ENCODE measurements at regions not wholly inside any gene's neighbourhood (a gene's known extent, or its start where the extent isn't known, plus 50 kb on each side); places are given as distances from the start of the nearest gene placed in this dataset.
"Not testable (repeated sequence)": the region's sequence is repeated elsewhere in the genome, so short reads cannot be mapped to it uniquely, and the experiment has no call there.

DNA sequence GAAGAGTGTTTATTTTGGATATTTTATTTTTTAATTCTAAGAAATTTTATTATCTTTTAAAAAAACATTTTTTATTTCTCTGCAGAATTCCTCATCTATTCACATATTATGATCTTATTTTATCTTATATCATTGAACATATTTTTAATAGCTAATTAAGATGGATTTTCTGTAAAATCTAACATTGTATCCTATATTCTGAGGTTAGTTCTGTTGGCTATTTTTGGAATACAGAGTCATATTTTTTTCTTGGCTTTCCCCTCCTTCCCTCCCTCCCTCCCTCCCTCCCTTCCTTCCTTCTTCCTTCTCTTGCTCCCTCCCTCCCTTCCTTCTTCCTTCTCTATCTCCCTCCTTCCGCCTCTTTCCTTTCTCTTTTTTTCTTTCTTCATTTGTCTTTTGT is 2326.6 kb upstream of the RAG2 start:
- no peak for DNase-seq (ENCODE audit: low read depth in 1 of 2, low spot score in 1 of 2)

GRCh38 chr11:38900211-38900610 is 2302.2 kb upstream of the RAG2 start:
- DNase-seq (ENCODE audit: low read depth in 1 of 2, low spot score in 1 of 2) = no peak

DNA sequence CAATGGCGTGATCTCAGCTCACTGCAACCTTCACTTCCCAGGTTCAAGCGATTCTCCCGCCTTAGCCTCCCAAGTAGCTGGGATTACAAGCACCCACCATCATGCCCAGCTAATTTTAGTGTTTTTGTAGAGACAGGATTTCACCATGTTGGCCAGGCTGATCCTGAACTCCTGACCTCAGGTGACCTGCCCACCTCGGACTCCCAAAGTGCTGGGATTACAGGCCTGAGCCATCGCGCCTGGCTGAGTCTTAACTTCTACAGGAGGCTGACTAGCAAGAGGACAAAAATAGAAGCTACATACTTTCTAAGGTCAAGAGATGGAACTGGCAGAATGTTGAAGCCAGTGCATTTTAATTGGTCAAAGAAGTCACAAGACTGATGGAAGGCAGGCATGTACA is 2296.2 kb upstream of the RAG2 start:
- DNase-seq (ENCODE audit: low read depth in 1 of 2, low spot score in 1 of 2) = not testable (repeated sequence)

GRCh38 chr11:38884145-38884865 is 2286.3 kb upstream of the RAG2 start:
- no peak for DNase-seq (ENCODE audit: low read depth in 1 of 2, low spot score in 1 of 2)

- no peak for DNase-seq (ENCODE audit: low read depth in 1 of 2, low spot score in 1 of 2)
Measured at GRCh38 chr11:38867338-38867737, 2269.3 kb upstream of the RAG2 start.

DNA sequence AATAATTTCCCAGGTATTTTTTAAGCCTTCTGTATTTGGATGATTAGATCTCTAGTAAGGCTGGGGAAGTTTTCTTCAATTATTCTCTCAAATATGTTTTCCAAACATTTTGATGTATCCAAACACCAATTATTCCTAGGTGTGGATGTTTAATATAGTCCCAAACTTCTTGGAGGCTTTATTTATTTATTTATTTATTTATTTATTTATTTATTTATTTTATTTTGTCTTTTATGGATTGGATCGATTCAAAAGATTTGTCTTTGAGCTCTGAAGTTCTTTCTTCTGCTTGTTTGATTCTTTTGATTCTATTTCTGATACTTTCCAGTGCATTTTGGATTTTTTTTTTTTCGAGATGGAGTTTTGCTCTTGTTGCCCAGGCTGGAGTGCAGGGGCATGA is 2267.9 kb upstream of the RAG2 start:
- no peak for DNase-seq (ENCODE audit: low read depth in 1 of 2, low spot score in 1 of 2)

DNA sequence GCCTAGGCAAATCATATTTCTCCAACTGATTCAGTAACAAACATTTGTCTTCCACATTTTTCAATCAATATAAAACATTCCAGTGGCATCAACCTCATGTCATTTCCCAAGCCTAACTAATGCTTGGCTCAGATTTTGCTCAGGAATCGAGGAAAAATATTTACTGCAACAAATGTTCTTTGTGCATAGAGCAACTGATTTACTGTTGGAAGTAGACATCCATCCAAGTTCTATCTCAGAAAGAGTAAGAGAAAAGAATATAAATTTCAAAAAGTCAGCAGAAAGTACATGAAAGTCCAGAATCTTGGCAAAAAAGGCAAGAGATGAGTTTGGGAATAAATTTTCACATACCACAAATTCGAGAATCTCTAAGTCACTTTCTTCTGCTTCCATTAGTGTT is 2245.0 kb upstream of the RAG2 start:
- no peak for DNase-seq (ENCODE audit: low read depth in 1 of 2, low spot score in 1 of 2)

DNA sequence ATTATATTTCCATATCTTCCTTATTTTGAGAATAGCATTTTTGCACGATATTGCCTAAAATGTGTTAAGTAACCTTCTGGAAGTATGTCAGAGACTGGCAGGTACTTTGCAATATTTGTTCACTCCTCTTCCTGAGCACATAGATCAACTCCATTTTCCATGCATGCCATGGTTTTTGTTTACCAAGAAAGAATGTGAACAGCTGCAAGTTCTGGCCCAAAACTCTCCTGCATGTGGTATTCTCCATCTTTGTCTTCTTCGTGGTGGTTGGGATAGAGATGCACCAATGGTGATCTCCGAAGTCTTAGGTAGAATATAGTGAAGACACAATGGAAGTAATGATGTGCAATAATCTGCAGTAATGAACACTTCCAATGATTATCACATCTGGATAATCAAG is 2241.0 kb upstream of the RAG2 start:
- no peak for DNase-seq (ENCODE audit: low read depth in 1 of 2, low spot score in 1 of 2)

- DNase-seq (ENCODE audit: low read depth in 1 of 2, low spot score in 1 of 2) = no peak
Measured at GRCh38 chr11:38835966-38836365, 2237.9 kb upstream of the RAG2 start.

DNA sequence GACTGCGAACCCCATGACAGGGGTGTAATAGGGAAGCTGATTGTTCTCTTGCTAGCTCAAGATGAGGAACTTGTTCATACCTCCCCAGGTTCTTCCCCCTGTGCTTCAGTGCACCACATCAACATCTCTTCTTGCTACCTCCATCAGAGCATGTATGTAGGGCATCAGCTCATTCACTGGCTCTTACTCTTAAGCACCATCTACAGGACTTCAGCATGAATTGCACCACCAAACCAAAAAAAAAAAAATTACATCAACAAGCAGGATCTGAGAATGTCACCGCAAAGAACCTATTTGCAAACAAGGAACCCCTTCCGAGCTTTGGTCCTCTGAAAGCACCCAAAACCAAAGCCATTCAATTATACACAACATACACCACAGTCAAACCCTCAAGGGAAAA is 2226.5 kb upstream of the RAG2 start:
- DNase-seq (ENCODE audit: low read depth in 1 of 2, low spot score in 1 of 2) = no peak

DNA sequence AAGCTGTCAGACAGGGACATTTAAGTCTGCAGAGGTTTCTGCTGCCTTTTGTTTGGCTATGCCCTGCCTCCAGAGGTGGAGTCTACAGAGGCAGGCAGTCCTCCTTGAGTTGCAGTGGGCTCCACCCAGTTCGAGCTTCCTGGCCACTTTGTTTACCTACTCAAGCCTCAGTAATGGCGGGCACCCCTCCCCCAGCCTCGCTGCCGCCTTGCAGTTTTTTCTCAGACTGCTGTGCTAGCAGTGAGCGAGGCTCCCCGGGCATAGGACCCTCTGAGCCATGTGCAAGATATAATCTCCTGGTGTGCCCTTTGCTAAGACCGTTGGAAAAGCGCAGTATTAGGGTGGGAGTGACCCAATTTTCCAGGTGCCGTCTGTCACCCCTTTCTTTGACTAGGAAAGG is 2223.8 kb upstream of the RAG2 start:
- DNase-seq (ENCODE audit: low read depth in 1 of 2, low spot score in 1 of 2) = not testable (repeated sequence)

DNA sequence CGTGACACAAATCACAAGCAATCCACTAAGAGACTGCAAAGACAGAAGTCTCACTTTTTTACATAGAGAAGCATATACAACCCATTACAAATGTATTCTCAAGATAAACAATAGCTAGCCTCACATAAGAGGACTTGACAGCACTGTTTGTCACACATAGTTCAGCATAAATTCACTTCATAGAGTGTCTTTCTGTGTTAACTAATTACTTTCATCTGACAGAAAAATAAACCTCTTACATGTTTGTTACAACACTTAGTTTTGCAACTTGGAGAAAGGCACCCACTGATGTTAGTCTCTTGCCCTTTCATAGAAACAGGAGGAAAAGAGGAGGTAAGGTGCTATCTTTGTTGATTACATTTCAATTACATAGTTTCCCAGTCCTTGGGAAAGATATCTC is 2221.9 kb upstream of the RAG2 start:
- DNase-seq (ENCODE audit: low read depth in 1 of 2, low spot score in 1 of 2) = no peak

DNA sequence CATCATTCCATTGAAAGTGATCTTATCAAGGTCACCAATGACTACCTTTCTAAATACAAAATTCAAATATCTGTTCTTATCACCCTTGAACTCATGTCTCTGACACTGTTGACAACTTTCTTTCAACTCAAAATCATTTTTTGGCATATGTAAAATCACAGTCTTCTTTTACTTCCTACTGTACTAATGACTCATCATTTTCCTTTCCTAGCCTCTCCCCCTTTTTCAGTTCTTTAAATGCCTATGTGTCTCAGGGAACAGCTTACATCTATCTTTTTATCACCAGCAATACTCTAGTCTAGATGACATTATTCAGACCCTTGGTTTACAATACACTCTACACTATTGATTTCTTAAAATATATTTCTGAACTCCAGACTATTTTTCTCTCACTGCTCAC is 2220.7 kb upstream of the RAG2 start:
- DNase-seq (ENCODE audit: low read depth in 1 of 2, low spot score in 1 of 2) = no peak

DNA sequence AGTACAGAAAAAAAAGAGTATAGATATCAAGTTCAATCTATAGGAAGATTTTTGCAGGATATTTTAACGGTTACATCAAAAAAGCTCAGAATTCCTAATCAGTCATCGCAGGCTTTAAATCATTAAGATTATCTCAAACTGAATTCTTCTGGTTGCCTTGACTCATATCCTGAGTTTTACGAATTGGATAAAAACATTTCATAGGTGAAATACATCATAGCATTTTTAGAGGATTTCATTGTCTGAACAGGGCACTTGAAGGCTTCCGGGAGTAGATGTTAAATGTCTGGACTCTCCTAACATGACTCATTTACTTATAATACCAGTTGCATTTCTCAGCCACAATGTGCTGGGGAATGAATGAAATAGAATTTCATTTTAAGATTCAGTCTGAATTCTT is 2216.6 kb upstream of the RAG2 start:
- no peak for DNase-seq (ENCODE audit: low read depth in 1 of 2, low spot score in 1 of 2)

DNA sequence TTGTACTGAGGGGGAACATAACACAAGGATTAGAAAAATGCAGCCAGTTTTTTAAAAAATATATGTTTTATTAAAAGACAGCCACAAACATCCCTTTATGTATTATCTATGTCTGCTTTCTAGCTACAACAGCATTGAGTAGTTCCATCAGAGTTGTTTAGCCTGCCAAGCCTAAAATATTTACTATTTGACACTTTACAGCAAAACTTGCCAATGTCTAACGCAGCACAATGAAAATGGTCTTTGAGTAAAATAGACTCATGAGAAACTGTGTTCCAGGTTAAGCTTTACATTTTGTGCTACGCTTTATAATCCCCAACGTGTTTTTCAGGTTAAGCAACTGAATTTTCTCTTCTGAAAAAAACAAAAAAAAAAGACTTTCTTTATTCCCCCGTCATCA is 2211.5 kb upstream of the RAG2 start:
- no peak for DNase-seq (ENCODE audit: low read depth in 1 of 2, low spot score in 1 of 2)

DNA sequence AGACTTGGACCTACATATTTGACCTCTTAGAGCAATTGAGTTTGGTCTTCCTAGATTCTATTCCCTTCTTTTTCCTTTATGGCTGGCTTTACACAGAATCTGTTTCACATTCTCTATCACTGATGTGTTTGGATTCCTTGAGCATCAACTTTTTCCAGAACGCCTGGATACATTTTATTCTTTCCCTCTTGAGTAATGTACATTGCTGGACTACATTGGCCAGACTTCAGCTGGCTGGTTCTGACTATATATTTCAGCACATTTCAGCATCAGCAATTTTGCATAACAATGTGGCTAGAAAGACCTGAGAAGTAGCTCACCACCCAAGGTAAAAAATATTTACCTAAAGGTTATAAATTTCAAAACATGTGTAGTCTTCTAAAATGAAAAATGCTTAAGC is 2198.2 kb upstream of the RAG2 start:
- DNase-seq (ENCODE audit: low read depth in 1 of 2, low spot score in 1 of 2) = no peak

DNA sequence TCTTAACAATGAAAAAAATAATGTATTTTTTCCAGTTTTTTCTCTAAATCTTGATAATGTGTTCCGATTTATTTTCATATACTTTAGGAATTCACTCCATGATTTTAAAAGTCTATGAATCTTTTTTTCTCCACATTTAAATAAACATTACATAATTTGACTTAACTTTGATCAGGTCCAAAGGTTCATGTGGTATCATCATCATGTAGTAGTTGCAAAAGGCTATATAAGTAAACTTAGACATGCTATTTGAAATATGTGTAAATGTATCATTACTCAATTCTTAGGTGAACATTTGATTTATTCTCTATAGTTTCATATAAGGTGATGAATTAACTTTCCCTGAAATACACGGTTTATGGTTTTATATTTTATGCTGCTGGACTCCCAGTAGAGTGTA is 2197.0 kb upstream of the RAG2 start:
- DNase-seq (ENCODE audit: low read depth in 1 of 2, low spot score in 1 of 2) = no peak

GRCh38 chr11:38791346-38791961 is 2193.4 kb upstream of the RAG2 start:
- no peak for DNase-seq (ENCODE audit: low read depth in 1 of 2, low spot score in 1 of 2)

- no peak for DNase-seq (ENCODE audit: low read depth in 1 of 2, low spot score in 1 of 2)
Measured at GRCh38 chr11:38788561-38788960, 2190.5 kb upstream of the RAG2 start.

GRCh38 chr11:38784164-38784563 is 2186.1 kb upstream of the RAG2 start:
- DNase-seq (ENCODE audit: low read depth in 1 of 2, low spot score in 1 of 2) = no peak

GRCh38 chr11:38766796-38767195 is 2168.8 kb upstream of the RAG2 start:
- no peak for DNase-seq (ENCODE audit: low read depth in 1 of 2, low spot score in 1 of 2)

DNA sequence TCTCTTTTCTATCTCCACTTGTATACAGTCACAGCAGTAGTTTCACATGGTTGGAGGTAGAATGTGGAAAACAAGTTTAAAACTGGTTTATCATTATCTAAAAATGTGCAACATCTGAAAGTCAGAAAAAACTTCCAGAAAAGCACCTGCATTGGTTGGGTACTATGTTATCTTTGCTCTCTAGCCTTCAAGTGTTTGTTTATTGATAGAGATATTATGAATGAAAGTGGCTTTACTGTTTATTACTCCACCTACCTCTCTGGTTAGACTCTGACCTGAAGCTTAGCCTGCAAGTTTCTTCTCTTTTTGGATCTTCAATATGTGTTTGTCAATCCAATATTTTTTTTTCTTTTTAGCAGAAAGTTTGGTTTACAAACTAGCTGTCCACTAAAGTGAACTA is 2161.4 kb upstream of the RAG2 start:
- DNase-seq (ENCODE audit: low read depth in 1 of 2, low spot score in 1 of 2) = no peak

GRCh38 chr11:38756537-38756936 is 2158.5 kb upstream of the RAG2 start:
- DNase-seq (ENCODE audit: low read depth in 1 of 2, low spot score in 1 of 2) = no peak
